DOHH2 (cell line): ENCODE measurements at regions not wholly inside any gene's neighbourhood (a gene's known extent, or its start where the extent isn't known, plus 50 kb on each side); places are given as distances from the start of the nearest gene placed in this dataset.

Experiments used
- CTCF ChIP-seq: fragments of 200-600 bp; sonication (generic); IDR thresholded peaks from one replicate; pipeline ENCODE4 v1.5.1; 2014; ENCODE audit warnings: antibody characterized with exemption, mild to moderate bottlenecking, low read depth, low read length; ENCODE audit not compliant: poor library complexity, severe bottlenecking
- EZH2phosphoT487 ChIP-seq: fragments of 200-600 bp; sonication (generic); IDR thresholded peaks from 2 replicates; pipeline ENCODE4 v1.6.1; 2017; ENCODE audit warnings: borderline replicate concordance, mild to moderate bottlenecking, antibody characterized with exemption, low read length, moderate library complexity, mixed read lengths

GRCh38 chr3:22106213-22106896 lies 355.3 kb upstream of the ZNF385D start:
- TF ChIP-seq CTCF (no peak), EZH2phosphoT487 (no peak)
